GM12872 (cell line): ENCODE measurements at regions not wholly inside any gene's neighbourhood (a gene's known extent, or its start where the extent isn't known, plus 50 kb on each side); places are given as distances from the start of the nearest gene placed in this dataset.

Experiments used
- CTCF ChIP-seq: IDR thresholded peaks from 3 replicates; pipeline ENCODE4 v1.5.1; 2011; ENCODE audit warnings: low read depth, mild to moderate bottlenecking, low read length, moderate library complexity; ENCODE audit not compliant: insufficient read depth

GRCh38 chr12:87775784-87776183 is 253.4 kb downstream of the C12orf50 start:
- no peak for TF ChIP-seq CTCF

GRCh38 chr12:87775051-87775450 is 254.2 kb downstream of the C12orf50 start:
- no peak for TF ChIP-seq CTCF

- TF ChIP-seq CTCF, result no peak
Observed at GRCh38 chr12:87772401-87772800, 256.8 kb downstream of the C12orf50 start.

GRCh38 chr12:87768501-87769287 is 260.5 kb downstream of the C12orf50 start:
- no peak for TF ChIP-seq CTCF

- no peak for TF ChIP-seq CTCF
Observed at GRCh38 chr12:87766044-87766443, 263.2 kb downstream of the C12orf50 start.

GRCh38 chr12:87760943-87761342 is 268.3 kb downstream of the C12orf50 start:
- TF ChIP-seq CTCF, result no peak

GRCh38 chr12:87758271-87758670 is 270.9 kb downstream of the C12orf50 start:
- TF ChIP-seq CTCF, result no peak
